ENCODE measurements at regions not wholly inside any gene's neighbourhood (a gene's known extent, or its start where the extent isn't known, plus 50 kb on each side); places are given as distances from the start of the nearest gene placed in this dataset.

- no peaks in the 10 kb centered on the region for H3K36me3 ChIP-seq (ENCODE audit: insufficient read depth, low read length)
- H3K4me2 ChIP-seq (ENCODE audit: low read length), result no peak overlapping the region
- H3K9me3 ChIP-seq (ENCODE audit: low read length), result no peaks in the 10 kb centered on the region
- TF ChIP-seq EZH2phosphoT487 (IDR thresholded peaks at IDR 0.05; ENCODE audit: borderline replicate concordance, low read depth, low read length) (no peak), CTCF (conservative IDR thresholded peaks at IDR 0.05; ENCODE audit: low read length) (no peak)
- CTCF ChIA-PET (ENCODE audit: unreplicated experiment), result no interaction called here
- H3K9me2 ChIP-seq (ENCODE audit: insufficient read depth, low read length), result no peaks in the 10 kb centered on the region
- no peak for DNase-seq (ENCODE audit: low spot score)
- H3K4me1 ChIP-seq (ENCODE audit: insufficient read depth, low read length, poor library complexity, severe bottlenecking), result no peaks in the 10 kb centered on the region
- BruUV-seq (replicated peaks), result no TSS peak
- H3K27ac ChIP-seq (ENCODE audit: low read depth, low read length, poor library complexity, severe bottlenecking), result no peak overlapping the region
- H2AFZ ChIP-seq (ENCODE audit: low read length), result no peak overlapping the region
- POLR2A ChIA-PET, result no interaction called here
- intact Hi-C loops (cut with micrococcal nuclease; ENCODE audit: unreplicated experiment), result no loop called here
- H4K20me1 ChIP-seq (ENCODE audit: insufficient read depth, low read length), result no peaks in the 10 kb centered on the region
- H3K4me3 ChIP-seq (ENCODE audit: low read depth, low read length, poor library complexity, severe bottlenecking), result no peak overlapping the region
- H3K79me2 ChIP-seq (ENCODE audit: insufficient read depth, low read depth, low read length), result no peaks in the 10 kb centered on the region
Measured at GRCh38 chr13:105737688-105738087, 797.8 kb downstream of the EFNB2 start.

- no peak overlapping the region for H2AFZ ChIP-seq (ENCODE audit: low read length)
- ChIA-PET POLR2A (no interaction called here), CTCF (ENCODE audit: unreplicated experiment) (no interaction called here)
- no peaks in the 10 kb centered on the region for H3K4me1 ChIP-seq (ENCODE audit: insufficient read depth, low read length, poor library complexity, severe bottlenecking)
- H3K36me3 ChIP-seq (ENCODE audit: insufficient read depth, low read length), result no peaks in the 10 kb centered on the region
- no peaks in the 10 kb centered on the region for H4K20me1 ChIP-seq (ENCODE audit: insufficient read depth, low read length)
- no peaks in the 10 kb centered on the region for H3K79me2 ChIP-seq (ENCODE audit: insufficient read depth, low read depth, low read length)
- no peak overlapping the region for H3K4me2 ChIP-seq (ENCODE audit: low read length)
- TF ChIP-seq EZH2phosphoT487 (IDR thresholded peaks at IDR 0.05; ENCODE audit: borderline replicate concordance, low read depth, low read length), result no peak
- no peak for TF ChIP-seq CTCF (conservative IDR thresholded peaks at IDR 0.05; ENCODE audit: low read length)
- H3K4me3 ChIP-seq (ENCODE audit: low read depth, low read length, poor library complexity, severe bottlenecking), result no peak overlapping the region
- no peak overlapping the region for H3K27ac ChIP-seq (ENCODE audit: low read depth, low read length, poor library complexity, severe bottlenecking)
- H3K9me2 ChIP-seq (ENCODE audit: insufficient read depth, low read length), result no peaks in the 10 kb centered on the region
- H3K9me3 ChIP-seq (ENCODE audit: low read length), result no peaks in the 10 kb centered on the region
- no peak for DNase-seq (ENCODE audit: low spot score)
- intact Hi-C loops (cut with micrococcal nuclease; ENCODE audit: unreplicated experiment), result no loop called here
- BruUV-seq (replicated peaks), result no TSS peak
Measured at GRCh38 chr13:105735281-105735680, 800.2 kb downstream of the EFNB2 start.

- no peak overlapping the region for H3K4me2 ChIP-seq (ENCODE audit: low read length)
- no peak overlapping the region for H3K27ac ChIP-seq (ENCODE audit: low read depth, low read length, poor library complexity, severe bottlenecking)
- no peak overlapping the region for H3K4me3 ChIP-seq (ENCODE audit: low read depth, low read length, poor library complexity, severe bottlenecking)
- intact Hi-C loops (cut with micrococcal nuclease; ENCODE audit: unreplicated experiment), result no loop called here
- ChIA-PET POLR2A (no interaction called here), CTCF (ENCODE audit: unreplicated experiment) (no interaction called here)
- BruUV-seq (replicated peaks), result no TSS peak
- H3K9me3 ChIP-seq (ENCODE audit: low read length), result no peaks in the 10 kb centered on the region
- no peaks in the 10 kb centered on the region for H3K9me2 ChIP-seq (ENCODE audit: insufficient read depth, low read length)
- no peaks in the 10 kb centered on the region for H4K20me1 ChIP-seq (ENCODE audit: insufficient read depth, low read length)
- DNase-seq (ENCODE audit: low spot score), result no peak
- H3K36me3 ChIP-seq (ENCODE audit: insufficient read depth, low read length), result no peaks in the 10 kb centered on the region
- H3K79me2 ChIP-seq (ENCODE audit: insufficient read depth, low read depth, low read length), result no peaks in the 10 kb centered on the region
- H2AFZ ChIP-seq (ENCODE audit: low read length), result no peak overlapping the region
- TF ChIP-seq CTCF (conservative IDR thresholded peaks at IDR 0.05; ENCODE audit: low read length) (no peak), EZH2phosphoT487 (IDR thresholded peaks at IDR 0.05; ENCODE audit: borderline replicate concordance, low read depth, low read length) (no peak)
- no peaks in the 10 kb centered on the region for H3K4me1 ChIP-seq (ENCODE audit: insufficient read depth, low read length, poor library complexity, severe bottlenecking)
Measured at GRCh38 chr13:105732806-105733529, 802.5 kb downstream of the EFNB2 start.

Data from OCI-LY7 (cell line).